ENCODE measurements at regions not wholly inside any gene's neighbourhood (a gene's known extent, or its start where the extent isn't known, plus 50 kb on each side); places are given as distances from the start of the nearest gene placed in this dataset. TPM values are rescaled to one million over a fixed set of nuclear protein-coding genes. Genes with fewer than 3 reads are reported as not detected.

DNA sequence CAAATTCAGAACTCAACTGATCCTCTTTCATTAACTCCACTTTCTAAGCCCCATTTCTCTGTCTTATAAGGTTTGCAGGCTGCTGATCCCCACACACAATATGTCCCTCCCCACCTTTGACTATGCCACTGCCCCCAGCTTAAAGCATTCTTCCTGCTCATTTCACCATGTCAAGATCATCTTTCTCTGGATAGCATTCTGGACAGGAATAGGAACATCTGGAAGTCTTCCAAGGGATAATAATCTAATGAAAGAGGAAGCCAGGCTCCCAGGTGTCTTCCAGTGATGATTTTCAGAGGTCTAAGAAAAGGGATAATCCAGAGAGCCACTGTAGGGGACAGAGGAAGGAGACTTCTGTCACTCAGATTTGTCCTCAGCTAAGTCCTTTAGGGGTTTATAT lies 54.6 kb upstream of the GALNT15 start:
- intact Hi-C loops (cut with DNase I): no loop called here
- no peak for DNase-seq (ENCODE audit: low spot score)

DNA sequence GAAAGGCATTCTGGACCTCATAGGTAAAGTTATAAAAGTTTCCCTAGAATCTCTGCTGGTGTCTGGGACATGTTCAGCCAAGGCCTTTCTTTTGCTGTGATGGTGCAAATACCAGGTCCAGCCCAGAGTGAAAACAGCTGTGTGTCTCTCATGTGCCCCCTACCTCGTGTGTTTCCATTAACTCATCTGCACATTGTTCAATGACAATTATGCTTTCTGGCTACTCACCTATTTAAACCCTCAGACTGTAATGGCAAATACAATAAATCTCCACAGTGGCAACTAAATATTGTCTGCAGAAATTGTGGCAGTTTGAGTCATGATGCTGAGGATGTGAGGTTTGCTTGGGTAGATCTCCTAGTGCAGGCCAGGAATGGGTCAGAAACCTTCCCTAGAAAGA lies 53.1 kb upstream of the GALNT15 start:
- intact Hi-C loops (cut with DNase I): no loop called here
- no peak for DNase-seq (ENCODE audit: low spot score)

DNA sequence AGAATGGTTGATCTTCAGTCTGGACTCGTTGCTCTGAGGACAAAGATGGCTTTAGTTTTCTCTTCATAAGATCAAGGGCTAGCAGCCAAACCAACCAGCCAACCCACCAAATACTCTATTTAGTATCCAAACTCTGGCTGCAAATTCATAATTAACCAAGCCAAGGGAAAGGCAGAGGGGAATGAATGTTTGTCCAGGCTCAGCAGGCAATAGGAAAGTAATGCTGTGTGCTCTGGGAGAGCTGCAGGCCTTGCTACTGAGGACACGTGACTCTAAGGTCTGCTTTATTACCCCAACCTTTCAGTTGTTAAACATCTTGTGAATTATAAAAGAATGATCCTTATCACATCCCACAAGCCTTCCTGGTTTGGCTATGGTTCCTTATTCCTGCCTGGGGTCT lies 52.3 kb upstream of the GALNT15 start:
- DNase-seq (ENCODE audit: low spot score): no peak
- intact Hi-C loops (cut with DNase I): no loop called here

DNA sequence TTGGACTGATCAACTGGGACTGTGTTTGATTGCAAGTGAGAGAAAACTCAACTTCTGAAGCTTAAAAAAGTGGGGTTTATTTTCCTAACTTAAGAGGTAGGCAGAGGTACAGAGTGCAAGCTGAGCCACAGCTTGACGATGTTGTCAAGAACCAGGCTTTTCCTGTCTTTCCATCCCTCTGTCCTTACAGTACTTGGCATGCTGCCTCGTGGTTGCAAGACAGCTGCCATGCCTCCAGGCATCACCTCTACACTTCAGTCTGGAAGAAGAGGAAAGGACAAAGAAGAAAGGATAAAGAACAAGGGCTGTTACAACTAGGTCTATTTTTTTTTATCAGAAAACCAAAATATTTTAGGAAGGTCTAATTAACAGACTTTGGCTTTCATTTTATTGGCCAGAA lies 51.8 kb upstream of the GALNT15 start:
- DNase-seq (ENCODE audit: low spot score): no peak
- intact Hi-C loops (cut with DNase I): no loop called here

DNA sequence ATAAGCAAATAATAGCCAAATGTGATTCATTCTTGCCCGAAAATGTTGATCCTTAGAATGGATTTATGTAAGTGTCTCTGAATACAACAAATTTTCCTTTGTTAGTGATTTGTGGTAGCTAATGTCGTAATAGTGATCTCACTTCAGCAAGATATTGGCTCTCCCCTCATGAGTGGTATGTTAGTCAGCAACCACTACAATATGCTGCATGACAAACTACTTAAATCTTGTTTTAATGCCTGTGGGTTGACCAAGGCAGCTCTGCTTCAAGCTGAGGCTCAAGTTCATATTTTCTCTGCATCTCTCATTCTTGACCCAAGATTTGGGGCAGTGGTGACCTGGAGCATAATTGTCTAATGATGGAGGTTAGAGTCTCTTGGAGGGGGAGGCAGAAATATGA lies 49.8 kb upstream of the GALNT15 start:
- intact Hi-C loops (cut with DNase I): no loop called here
- no peak for DNase-seq (ENCODE audit: low spot score)

Small RNA genes lying in the stretch of these regions (microRNA-seq; reads per million reads assigned to microRNA genes)
- not detected for gene MIR563
